ENCODE measurements at regions not wholly inside any gene's neighbourhood (a gene's known extent, or its start where the extent isn't known, plus 50 kb on each side); places are given as distances from the start of the nearest gene placed in this dataset.

- TF ChIP-seq GABPA (tag; conservative IDR thresholded peaks at IDR 0.05; ENCODE audit: low read depth) (no peak), TBP (optimal IDR thresholded peaks at IDR 0.05; ENCODE audit: low read depth, low read length) (no peak), CTCF (IDR thresholded peaks at IDR 0.05 in 2 of 3, conservative IDR thresholded peaks at IDR 0.05 in 1 of 3; ENCODE audit: insufficient read depth in 2 of 3, low read depth in 1 of 3, low read length in 3 of 3) (no peak), POLR2A (conservative IDR thresholded peaks at IDR 0.05) (no peak), PHF20 (IDR thresholded peaks at IDR 0.05; ENCODE audit: partially characterized antibody) (no peak), YY1 (IDR thresholded peaks at IDR 0.05; ENCODE audit: borderline replicate concordance in 1 of 3, control insufficient read depth in 1 of 3, extremely low read depth in 1 of 3, insufficient read depth in 3 of 3, insufficient read length in 1 of 3, insufficient replicate concordance in 2 of 3, low read depth in 1 of 3, low read length in 2 of 3) (no peak), NONO (IDR thresholded peaks at IDR 0.05; ENCODE audit: low read depth in 2 of 2, low read length in 1 of 2) (no peak), DEAF1 (CRISPR knock-in tag; IDR thresholded peaks at IDR 0.05) (no peak), HOMEZ (CRISPR knock-in tag; IDR thresholded peaks at IDR 0.05) (no peak), JUN (IDR thresholded peaks at IDR 0.05; ENCODE audit: borderline replicate concordance, low read depth, low read length) (no peak), JUN (CRISPR knock-in tag; IDR thresholded peaks at IDR 0.05; ENCODE audit: borderline replicate concordance) (no peak), ARHGAP35 (IDR thresholded peaks at IDR 0.05; ENCODE audit: partially characterized antibody) (no peak), CREB1 (IDR thresholded peaks at IDR 0.05) (no peak), CREB1 (CRISPR knock-in tag; IDR thresholded peaks at IDR 0.05) (no peak), TCF3 (CRISPR knock-in tag; IDR thresholded peaks at IDR 0.05) (no peak), BRCA1 (IDR thresholded peaks at IDR 0.05) (no peak), BRCA1 (CRISPR knock-in tag; IDR thresholded peaks at IDR 0.05) (no peak)
These were observed 442.9 kb downstream of the SLC4A3 start for GRCh38 chr2:220070349-220070748.

Data from K562 (cell line).